ENCODE measurements at regions not wholly inside any gene's neighbourhood (a gene's known extent, or its start where the extent isn't known, plus 50 kb on each side); places are given as distances from the start of the nearest gene placed in this dataset.

GRCh38 chr2:41990688-41991087, 57.1 kb upstream of the PKDCC start:
- no peak overlapping the region for H3K4me3 ChIP-seq (ENCODE audit: low read depth, low read length, poor library complexity, severe bottlenecking)
- H3K27me3 ChIP-seq (replicated peaks; ENCODE audit: insufficient read depth, low read depth, low read length, poor library complexity): no peaks in the 10 kb centered on the region
- BruUV-seq (replicated peaks): no TSS peak
- CTCF ChIA-PET: no interaction called here
- POLR2A ChIA-PET (ENCODE audit: low non-redundant PET): no interaction called here
- H3K4me1 ChIP-seq (ENCODE audit: insufficient read depth, low read length, poor library complexity, severe bottlenecking): peaks cover 70% of the 10 kb centered on the region
- H3K9me3 ChIP-seq (ENCODE audit: low read depth, low read length, poor library complexity, severe bottlenecking): no peaks in the 10 kb centered on the region
- DNase-seq (ENCODE audit: low spot score): peak; percentile 40
- H3K36me3 ChIP-seq (ENCODE audit: insufficient read depth, low read length, poor library complexity, severe bottlenecking): no peaks in the 10 kb centered on the region
- H3K27ac ChIP-seq (ENCODE audit: low read depth, low read length, poor library complexity, severe bottlenecking): peak overlapping the region; percentile 88
- no peak for TF ChIP-seq CTCF (conservative IDR thresholded peaks at IDR 0.05; ENCODE audit: low read depth, low read length)
- intact Hi-C loops (cut with micrococcal nuclease; ENCODE audit: unreplicated experiment): no loop called here

DNA sequence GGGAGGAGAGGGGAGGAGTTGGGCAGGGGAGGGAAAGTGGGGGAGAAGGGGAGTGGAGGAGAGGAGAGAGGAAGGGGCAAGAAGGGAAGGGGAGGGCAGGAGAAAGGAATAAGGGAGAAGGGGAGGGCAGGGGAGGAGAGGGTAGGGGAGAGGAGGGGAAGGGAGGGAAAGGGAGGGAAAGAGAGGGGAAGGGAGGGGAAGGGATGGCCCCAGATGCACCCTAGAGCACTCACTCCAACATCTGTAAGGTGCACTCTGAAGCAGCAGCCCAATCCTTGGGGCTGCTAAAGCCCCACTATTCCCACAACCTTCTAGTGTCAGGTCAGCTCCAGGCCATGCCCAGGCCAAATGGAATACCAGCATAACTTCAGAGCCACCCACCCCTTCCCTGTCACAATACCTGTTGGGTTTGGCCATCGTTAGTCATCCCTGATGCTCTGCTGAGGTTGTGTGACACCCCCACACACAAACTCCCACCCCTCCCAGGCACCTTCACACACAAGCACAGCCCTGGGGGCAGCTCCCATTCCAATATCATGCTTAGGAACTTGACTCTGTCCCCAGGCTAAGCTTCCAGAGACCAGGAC, 55.7 kb upstream of the PKDCC start:
- ChIA-PET CTCF (interaction anchor here (0.6 kb wide), 1 partner anchor 1166 kb away, joined by 10 read pairs; no protein-coding TSS in a partner anchor), POLR2A (ENCODE audit: low non-redundant PET) (no interaction called here)
- H3K27ac ChIP-seq (ENCODE audit: low read depth, low read length, poor library complexity, severe bottlenecking): peak overlapping the region; percentile 39
- no peaks in the 10 kb centered on the region for H3K9me3 ChIP-seq (ENCODE audit: low read depth, low read length, poor library complexity, severe bottlenecking)
- intact Hi-C loops (cut with micrococcal nuclease; ENCODE audit: unreplicated experiment): no loop called here
- TF ChIP-seq CTCF (conservative IDR thresholded peaks at IDR 0.05; ENCODE audit: low read depth, low read length) (no peak), EZH2 (IDR thresholded peaks at IDR 0.05; ENCODE audit: borderline replicate concordance, low read depth, low read length, poor library complexity, severe bottlenecking) (no peak)
- peaks cover 75% of the 10 kb centered on the region for H3K4me1 ChIP-seq (ENCODE audit: insufficient read depth, low read length, poor library complexity, severe bottlenecking)
- DNase-seq (ENCODE audit: low spot score): no peak
- BruUV-seq (replicated peaks): no TSS peak
- no peaks in the 10 kb centered on the region for H3K27me3 ChIP-seq (replicated peaks; ENCODE audit: insufficient read depth, low read depth, low read length, poor library complexity)
- no peaks in the 10 kb centered on the region for H3K36me3 ChIP-seq (ENCODE audit: insufficient read depth, low read length, poor library complexity, severe bottlenecking)
- no peak overlapping the region for H3K4me3 ChIP-seq (ENCODE audit: low read depth, low read length, poor library complexity, severe bottlenecking)

DNA sequence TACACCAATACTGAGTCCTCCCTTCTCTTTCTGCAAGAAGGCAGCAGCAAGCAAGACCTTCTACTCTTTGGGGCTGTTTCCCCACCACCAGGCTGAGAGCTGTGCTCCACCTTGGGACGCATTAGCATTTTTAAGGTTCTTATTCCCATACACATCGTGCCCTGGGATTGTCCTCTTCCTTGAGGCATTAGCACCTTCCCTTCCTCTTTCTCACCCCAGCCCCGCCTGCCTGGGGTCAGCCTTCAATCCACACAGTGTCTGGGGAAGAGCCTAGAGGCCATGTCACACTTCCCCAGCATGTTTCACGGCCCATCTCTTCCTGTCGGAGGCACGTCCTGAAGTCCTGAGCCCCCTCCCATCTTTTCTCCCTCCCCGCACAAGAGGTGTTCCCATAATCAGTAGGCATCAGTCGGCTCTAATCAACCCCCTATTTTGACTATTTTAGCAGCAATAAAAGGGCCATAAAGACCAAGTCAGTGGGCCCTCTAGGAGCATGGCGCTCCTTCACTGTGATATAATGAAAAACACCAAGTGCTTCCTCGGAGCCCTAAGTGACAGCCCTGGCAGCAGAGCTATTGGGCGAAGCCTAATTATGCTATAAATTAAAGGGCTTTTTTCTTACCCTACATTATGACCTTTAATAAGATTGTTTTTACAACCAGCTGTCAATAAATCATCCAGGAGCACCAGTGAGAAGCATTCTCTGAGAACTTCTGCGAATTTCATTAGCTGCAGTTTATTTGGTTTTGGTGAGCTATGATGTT, 55.0 kb upstream of the PKDCC start:
- H3K27me3 ChIP-seq (replicated peaks; ENCODE audit: insufficient read depth, low read depth, low read length, poor library complexity): no peaks in the 10 kb centered on the region
- ChIA-PET CTCF (no interaction called here), POLR2A (ENCODE audit: low non-redundant PET) (no interaction called here)
- DNase-seq (ENCODE audit: low spot score): peak; percentile 83
- peaks cover 70% of the 10 kb centered on the region for H3K4me1 ChIP-seq (ENCODE audit: insufficient read depth, low read length, poor library complexity, severe bottlenecking)
- intact Hi-C loops (cut with micrococcal nuclease; ENCODE audit: unreplicated experiment): no loop called here
- no peaks in the 10 kb centered on the region for H3K36me3 ChIP-seq (ENCODE audit: insufficient read depth, low read length, poor library complexity, severe bottlenecking)
- H3K27ac ChIP-seq (ENCODE audit: low read depth, low read length, poor library complexity, severe bottlenecking): peak overlapping the region; percentile 39
- no peak overlapping the region for H3K4me3 ChIP-seq (ENCODE audit: low read depth, low read length, poor library complexity, severe bottlenecking)
- no peaks in the 10 kb centered on the region for H3K9me3 ChIP-seq (ENCODE audit: low read depth, low read length, poor library complexity, severe bottlenecking)
- TF ChIP-seq EZH2 (IDR thresholded peaks at IDR 0.05; ENCODE audit: borderline replicate concordance, low read depth, low read length, poor library complexity, severe bottlenecking) (no peak), CTCF (conservative IDR thresholded peaks at IDR 0.05; ENCODE audit: low read depth, low read length) (no peak)
- BruUV-seq (replicated peaks): no TSS peak

All from A673 (cell line).